ENCODE measurements at regions not wholly inside any gene's neighbourhood (a gene's known extent, or its start where the extent isn't known, plus 50 kb on each side); places are given as distances from the start of the nearest gene placed in this dataset.

- no peak for TF ChIP-seq EZH2phosphoT487 (IDR thresholded peaks at IDR 0.05; ENCODE audit: borderline replicate concordance, low read length)
- TF ChIP-seq, protein P1, sequence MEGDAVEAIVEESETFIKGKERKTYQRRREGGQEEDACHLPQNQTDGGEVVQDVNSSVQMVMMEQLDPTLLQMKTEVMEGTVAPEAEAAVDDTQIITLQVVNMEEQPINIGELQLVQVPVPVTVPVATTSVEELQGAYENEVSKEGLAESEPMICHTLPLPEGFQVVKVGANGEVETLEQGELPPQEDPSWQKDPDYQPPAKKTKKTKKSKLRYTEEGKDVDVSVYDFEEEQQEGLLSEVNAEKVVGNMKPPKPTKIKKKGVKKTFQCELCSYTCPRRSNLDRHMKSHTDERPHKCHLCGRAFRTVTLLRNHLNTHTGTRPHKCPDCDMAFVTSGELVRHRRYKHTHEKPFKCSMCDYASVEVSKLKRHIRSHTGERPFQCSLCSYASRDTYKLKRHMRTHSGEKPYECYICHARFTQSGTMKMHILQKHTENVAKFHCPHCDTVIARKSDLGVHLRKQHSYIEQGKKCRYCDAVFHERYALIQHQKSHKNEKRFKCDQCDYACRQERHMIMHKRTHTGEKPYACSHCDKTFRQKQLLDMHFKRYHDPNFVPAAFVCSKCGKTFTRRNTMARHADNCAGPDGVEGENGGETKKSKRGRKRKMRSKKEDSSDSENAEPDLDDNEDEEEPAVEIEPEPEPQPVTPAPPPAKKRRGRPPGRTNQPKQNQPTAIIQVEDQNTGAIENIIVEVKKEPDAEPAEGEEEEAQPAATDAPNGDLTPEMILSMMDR (conservative IDR thresholded peaks at IDR 0.05; ENCODE audit: low read depth, low read length) = no peak
- TF ChIP-seq EZH2 (IDR thresholded peaks at IDR 0.05; ENCODE audit: low read length, unreplicated experiment) = no peak
Observed at GRCh38 chr7:118060692-118061091, 123.3 kb upstream of the LSM8 start.
